SK-N-SH (cell line): ENCODE measurements at regions not wholly inside any gene's neighbourhood (a gene's known extent, or its start where the extent isn't known, plus 50 kb on each side); places are given as distances from the start of the nearest gene placed in this dataset.

Experiments
- CTCF ChIA-PET: fragments of 300-600, 350-600 bp; formaldehyde crosslinking; extraction: SDS; loops from one replicate; lab custom pipeline; 2021; lab: Yijun Ruan, JAX
- POLR2A ChIA-PET: fragments of 350-600 bp; sonication (Branson Sonifier 250); formaldehyde crosslinking; extraction: SDS; loops from one replicate; lab custom pipeline; 2020; ENCODE audit warnings: antibody characterized with exemption, inconsistent platforms; lab: Yijun Ruan, JAX
- DNase-seq: peaks from one replicate; pipeline ENCODE4 v3.0.0; 2012
- H2AFZ ChIP-seq: fragments of 200-600 bp; sonication (generic); 2 replicates; pipeline ENCODE4 v1.8.1; 2016; ENCODE audit warnings: antibody characterized with exemption, mild to moderate bottlenecking, low read depth
- H3F3A ChIP-seq: fragments of 200-600 bp; sonication (generic); replicated peaks from 2 replicates; pipeline ENCODE3; 2016; ENCODE audit warnings: antibody characterized with exemption, mild to moderate bottlenecking; ENCODE audit not compliant: insufficient read depth
- H3K27ac ChIP-seq, 2 experiments: fragments of 200-500 bp in 1 of 2; fragments of 200-600 bp in 1 of 2; sonication (Bioruptor generic) in 1 of 2; sonication (generic), shearing (Covaris generic) in 1 of 2; 2 replicates each; pipeline versions ENCODE4 v1.5.1 to v1.6.1; 2014 to 2016; ENCODE audit warnings: low read depth in 2 of 2, inconsistent platforms in 1 of 2, low read length in 1 of 2, mild to moderate bottlenecking in 1 of 2, mixed read lengths in 1 of 2
- H3K27me3 ChIP-seq: fragments of 200-600 bp; sonication (generic), shearing (Covaris generic); 2 replicates; pipeline ENCODE4 v1.6.1; 2016; ENCODE audit warnings: mixed run types; ENCODE audit not compliant: insufficient read depth
- H3K36me3 ChIP-seq, 2 experiments: fragments of 200-500 bp in 1 of 2; fragments of 200-600 bp in 1 of 2; sonication (Bioruptor generic) in 1 of 2; sonication (generic) in 1 of 2; replicated peaks in 1 of 2; 2 replicates each; pipeline versions ENCODE3 to v1.5.1; 2014 to 2016; ENCODE audit warnings: low read length in 1 of 2, mild to moderate bottlenecking in 1 of 2; ENCODE audit not compliant: insufficient read depth in 2 of 2, control insufficient read depth in 1 of 2
- H3K4me1 ChIP-seq, 2 experiments: fragments of 200-500 bp in 1 of 2; fragments of 200-600 bp in 1 of 2; sonication (Bioruptor generic) in 1 of 2; sonication (generic), shearing (Covaris generic) in 1 of 2; 2 replicates each; pipeline versions ENCODE4 v1.5.1 to v1.6.1; 2014 to 2016; ENCODE audit warnings: low read depth in 1 of 2, low read length in 1 of 2, mixed run types in 1 of 2; ENCODE audit not compliant: insufficient read depth in 2 of 2, control insufficient read depth in 1 of 2
- H3K4me2 ChIP-seq: fragments of 200-600 bp; sonication (generic), shearing (Covaris generic); 2 replicates; pipeline ENCODE4 v1.6.1; 2017; ENCODE audit warnings: mixed run types
- H3K4me3 ChIP-seq, 2 experiments: fragments of 200-500 bp in 1 of 2; fragments of 200-600 bp in 1 of 2; sonication (Bioruptor generic) in 1 of 2; sonication (generic), shearing (Covaris generic) in 1 of 2; 2 replicates each; pipeline versions ENCODE4 v1.5.1 to v1.8.1; 2014 to 2016; ENCODE audit warnings: low read depth in 2 of 2, inconsistent platforms in 1 of 2, low read length in 1 of 2, mild to moderate bottlenecking in 1 of 2, mixed read lengths in 1 of 2, moderate library complexity in 1 of 2
- H3K79me2 ChIP-seq: fragments of 200-600 bp; sonication (generic); 2 replicates; pipeline ENCODE4 v1.8.1; 2017; ENCODE audit warnings: mild to moderate bottlenecking; ENCODE audit not compliant: insufficient read depth
- H3K9ac ChIP-seq: fragments of 200-600 bp; sonication (generic); 2 replicates; pipeline ENCODE4 v1.6.1; 2017; ENCODE audit warnings: mixed run types
- H3K9me2 ChIP-seq: fragments of 200-600 bp; sonication (generic); 2 replicates; pipeline ENCODE4 v1.6.1; 2017; ENCODE audit warnings: mixed run types
- H3K9me3 ChIP-seq: fragments of 200-600 bp; sonication (generic); 2 replicates; pipeline ENCODE4 v1.6.1; 2017; ENCODE audit warnings: mixed run types, mild to moderate bottlenecking, moderate library complexity
- H4K20me1 ChIP-seq: fragments of 200-600 bp; sonication (generic); 2 replicates; pipeline ENCODE4 v1.6.1; 2017; ENCODE audit warnings: mild to moderate bottlenecking, mixed run types; ENCODE audit not compliant: insufficient read depth
- ELF1 ChIP-seq: IDR thresholded peaks from 2 replicates; pipeline ENCODE4 v1.4.0; 2012
- FOXJ3 ChIP-seq: sonication (generic); formaldehyde crosslinking; IDR thresholded peaks from 2 replicates; pipeline ENCODE4 v1.5.1; 2020; ENCODE audit warnings: mild to moderate bottlenecking, missing genetic modification reagents
- FOXM1 ChIP-seq: IDR thresholded peaks from 2 replicates; pipeline ENCODE4 v1.4.0; 2012; ENCODE audit warnings: low read depth, mild to moderate bottlenecking
- GABPA ChIP-seq: IDR thresholded peaks from 2 replicates; pipeline ENCODE4 v1.4.0; 2012; ENCODE audit warnings: low read depth, mild to moderate bottlenecking
- GATA2 ChIP-seq: sonication (generic); formaldehyde crosslinking; IDR thresholded peaks from 2 replicates; pipeline ENCODE4 v1.5.0; 2020; ENCODE audit warnings: mild to moderate bottlenecking, missing genetic modification reagents
- IRF3 ChIP-seq: fragments of 150-350 bp; IDR thresholded peaks from 2 replicates; pipeline ENCODE4 v1.6.1; 2016; ENCODE audit warnings: mild to moderate bottlenecking, low read depth, low read length
- MAX ChIP-seq: IDR thresholded peaks from 2 replicates; pipeline ENCODE4 v1.4.0; 2012; ENCODE audit warnings: low read depth
- MEF2A ChIP-seq: IDR thresholded peaks from 2 replicates; pipeline ENCODE4 v1.4.0; 2012; ENCODE audit warnings: low read depth, borderline replicate concordance
- MXI1 ChIP-seq: IDR thresholded peaks from 2 replicates; pipeline ENCODE4 v1.6.1; 2012; ENCODE audit warnings: mild to moderate bottlenecking, low read depth, low read length, improper control_type of control experiment
- NFIC ChIP-seq: IDR thresholded peaks from 2 replicates; pipeline ENCODE4 v1.4.0; 2012; ENCODE audit warnings: borderline replicate concordance
- PBX3 ChIP-seq: IDR thresholded peaks from 2 replicates; pipeline ENCODE4; 2012
- RAD21 ChIP-seq: IDR thresholded peaks from 2 replicates; pipeline ENCODE4 v1.6.1; 2012; ENCODE audit warnings: mild to moderate bottlenecking, low read length
- RXRA ChIP-seq: IDR thresholded peaks from 2 replicates; pipeline ENCODE4 v1.4.0; 2012; ENCODE audit warnings: low read depth, mild to moderate bottlenecking, borderline replicate concordance
- TAF1 ChIP-seq: IDR thresholded peaks from 2 replicates; pipeline ENCODE4 v1.6.1; 2012; ENCODE audit warnings: low read depth, mild to moderate bottlenecking, low read length, moderate library complexity, borderline replicate concordance
- TCF12 ChIP-seq: IDR thresholded peaks from 2 replicates; pipeline ENCODE4 v1.4.0; 2012
- USF2 ChIP-seq: fragments of 150-350 bp; IDR thresholded peaks from 2 replicates; pipeline ENCODE4 v1.6.1; 2017; ENCODE audit warnings: antibody characterized with exemption, low read length, low read depth, borderline replicate concordance
- YY1 ChIP-seq: IDR thresholded peaks from 2 replicates; pipeline ENCODE4 v1.4.0; 2012; ENCODE audit warnings: low read depth, mild to moderate bottlenecking
- WGBS: methylation state at CpG from one replicate; pipeline ENCODE4 v1.1.6; 2017; ENCODE audit warnings: low lambda C conversion rate; 5-methylcytosine and 5-hydroxymethylcytosine counted together

GRCh38 chr3:55244247-55244646 is 242.9 kb downstream of the WNT5A start:
- H3K27me3 ChIP-seq: no peaks in the 10 kb centered on the region
- DNase-seq: no peak
- H3K9ac ChIP-seq: no peak overlapping the region
- H3K9me2 ChIP-seq: no peaks in the 10 kb centered on the region
- 75% methylated on average over 1 of the region's 1 CpG for WGBS
- no peak overlapping the region for H3K4me3 ChIP-seq
- no peaks in the 10 kb centered on the region for H4K20me1 ChIP-seq
- no peaks in the 10 kb centered on the region for H3K9me3 ChIP-seq
- H3K4me2 ChIP-seq: no peak overlapping the region
- no peak for TF ChIP-seq RXRA
- TF ChIP-seq IRF3: no peak
- TF ChIP-seq MXI1: no peak
- TF ChIP-seq TCF12: 0 out of 2 replicates have a peak, but pooled peaks have one; percentile 17
- no peak for TF ChIP-seq YY1
- no peak for TF ChIP-seq FOXJ3
- no peak for TF ChIP-seq RAD21
- TF ChIP-seq, all 33 proteins: peak for 1
- H3F3A ChIP-seq: no peaks in the 10 kb centered on the region
- ChIA-PET POLR2A (no interaction called here), CTCF (interaction anchor here (1.0 kb wide), 1 partner anchor 96 kb away, joined by 3 read pairs; no protein-coding TSS in a partner anchor)
- peaks cover 0 to 8% of the 10 kb centered on the region in 2 experiments; a peak in 2 of 4 replicates for H3K4me1 ChIP-seq
- no peaks in the 10 kb centered on the region for H3K79me2 ChIP-seq
- no peak overlapping the region for H2AFZ ChIP-seq
- no peaks in the 10 kb centered on the region for H3K36me3 ChIP-seq
- no peak overlapping the region; a peak in 1 of 4 replicates for H3K27ac ChIP-seq

- Histone ChIP-seq H3K27me3 (no peaks in the 10 kb centered on the region), H2AFZ (no peak overlapping the region)
- CTCF ChIA-PET: interaction anchor here (1.0 to 1.3 kb wide), 2 partner anchors 63 to 96 kb away, joined by 3 read pairs; no protein-coding TSS in a partner anchor
These were observed 243.4 kb downstream of the WNT5A start for GRCh38 chr3:55243678-55244077.

More at GRCh38 chr3:55243678-55244077, 243.4 kb downstream of the WNT5A start:
- no peak for DNase-seq
- TF ChIP-seq MAX: no peak
- TF ChIP-seq TAF1: no peak
- TF ChIP-seq MEF2A: no peak
- no peak for TF ChIP-seq NFIC
- TF ChIP-seq USF2: no peak
- no peak for TF ChIP-seq TCF12
- TF ChIP-seq PBX3: no peak
- TF ChIP-seq GABPA: no peak
- no peak for TF ChIP-seq FOXM1
- no peak for TF ChIP-seq GATA2
- TF ChIP-seq ELF1: no peak
- Histone ChIP-seq H3K4me2 (no peak overlapping the region), H3K9ac (no peak overlapping the region), H3K9me2 (no peaks in the 10 kb centered on the region), H3K27ac (no peak overlapping the region; a peak in 1 of 4 replicates), H3K36me3 (no peaks in the 10 kb centered on the region), H3K4me1 (peaks cover 0 to 8% of the 10 kb centered on the region in 2 experiments; a peak in 2 of 4 replicates), H4K20me1 (no peaks in the 10 kb centered on the region), H3K9me3 (no peaks in the 10 kb centered on the region), H3K4me3 (no peak overlapping the region), H3K79me2 (no peaks in the 10 kb centered on the region), H3F3A (no peaks in the 10 kb centered on the region)
- WGBS: 88% methylated on average over 9 of the region's 9 CpGs
- POLR2A ChIA-PET: no interaction called here
